Activated B cell treated with CpG ODN at 0.5 μM for 24 hours (primary cell): ENCODE measurements at regions not wholly inside any gene's neighbourhood (a gene's known extent, or its start where the extent isn't known, plus 50 kb on each side); places are given as distances from the start of the nearest gene placed in this dataset.

Source experiments
- ATAC-seq: fragments of 200-7000 bp; cut with Tn5 transposase; one replicate; pipeline ENCODE4 v1.10.0; 2021; ENCODE audit warnings: low read depth, mild to moderate bottlenecking, moderate library complexity
- CTCF ChIA-PET: fragments of 350-600 bp; sonication (Branson Sonifier 250); formaldehyde crosslinking; loops from one replicate; lab custom pipeline; 2021; ENCODE audit warnings: antibody characterized with exemption; lab: Charles Lee
- POLR2A ChIA-PET: fragments of 350-600 bp; sonication (Branson Sonifier 250); formaldehyde crosslinking; loops from one replicate; lab custom pipeline; 2021; ENCODE audit warnings: antibody characterized with exemption; lab: Charles Lee
- DNase-seq: peaks from one replicate; pipeline ENCODE4 v3.0.0; 2022
- H3K27ac Mint-ChIP-seq: one replicate; pipeline ENCODE4 v1.8.0; 2020; ENCODE audit warnings: mixed read lengths
- H3K27me3 Mint-ChIP-seq: one replicate; pipeline ENCODE4 v1.8.0; 2021; ENCODE audit warnings: mixed read lengths
- H3K36me3 Mint-ChIP-seq: one replicate; pipeline ENCODE4 v1.8.0; 2021; ENCODE audit warnings: low read depth, mixed read lengths
- H3K4me1 Mint-ChIP-seq: one replicate; pipeline ENCODE4 v1.8.0; 2021; ENCODE audit warnings: mixed read lengths
- H3K4me3 Mint-ChIP-seq: one replicate; pipeline ENCODE4 v1.8.0; 2020; ENCODE audit warnings: mild to moderate bottlenecking, mixed read lengths
- H3K9me3 Mint-ChIP-seq: one replicate; pipeline ENCODE4 v1.8.0; 2020; ENCODE audit warnings: mixed read lengths
- CTCF ChIP-seq: fragments of 200-600 bp; IDR thresholded peaks from one replicate; pipeline ENCODE4 v1.8.0; 2022; ENCODE audit warnings: antibody characterized with exemption, mild to moderate bottlenecking
- intact Hi-C: fragments of 100-400 bp; cut with micrococcal nuclease; formaldehyde crosslinking; loops from one replicate; pipeline ENCODE4 v1.15.1; 2024

- ChIA-PET CTCF (no interaction called here), POLR2A (no interaction called here)
- H3K9me3 Mint-ChIP-seq: no peaks in the 10 kb centered on the region
Observed at GRCh38 chr16:56115817-56116576, 75.3 kb upstream of the GNAO1 start.

DNA sequence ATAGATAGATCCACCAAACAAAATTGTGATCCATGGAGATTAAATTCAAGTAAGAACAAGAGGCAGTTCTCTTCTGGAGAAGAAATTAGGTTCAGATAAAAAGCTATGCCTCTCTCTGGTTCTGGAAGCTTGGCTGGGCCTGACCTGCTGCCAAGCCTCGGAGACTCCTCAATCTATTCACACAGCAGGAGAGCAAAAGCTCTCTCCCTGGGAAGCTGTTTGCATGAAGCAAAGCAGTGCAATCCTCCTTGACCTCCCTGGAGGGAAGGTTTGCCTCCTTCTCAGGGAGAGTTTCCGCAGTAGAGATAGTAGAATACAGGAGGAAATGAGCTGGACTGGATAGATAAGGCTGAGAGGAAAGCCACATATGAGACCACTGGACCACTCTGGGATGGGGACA lies 78.1 kb upstream of the GNAO1 start:
- H3K27ac Mint-ChIP-seq: no peak overlapping the region
- DNase-seq: no peak
- ChIA-PET CTCF (no interaction called here), POLR2A (no interaction called here)
- no peaks in the 10 kb centered on the region for H3K36me3 Mint-ChIP-seq
- intact Hi-C loops: no loop called here
- no peak overlapping the region for H3K4me3 Mint-ChIP-seq
- peaks cover 8% of the 10 kb centered on the region for H3K27me3 Mint-ChIP-seq
- no peaks in the 10 kb centered on the region for H3K4me1 Mint-ChIP-seq
- H3K9me3 Mint-ChIP-seq: no peaks in the 10 kb centered on the region
- no peak for TF ChIP-seq CTCF
- no peak for ATAC-seq

More at GRCh38 chr16:56115817-56116576, 75.3 kb upstream of the GNAO1 start:
- DNase-seq (no peak), ATAC-seq (no peak)
- no peak for TF ChIP-seq CTCF
- Mint-ChIP-seq H3K27me3 (peaks cover 8% of the 10 kb centered on the region), H3K4me1 (peaks cover 20% of the 10 kb centered on the region), H3K36me3 (no peaks in the 10 kb centered on the region), H3K27ac (no peak overlapping the region), H3K4me3 (no peak overlapping the region)
- intact Hi-C loops: no loop called here

DNA sequence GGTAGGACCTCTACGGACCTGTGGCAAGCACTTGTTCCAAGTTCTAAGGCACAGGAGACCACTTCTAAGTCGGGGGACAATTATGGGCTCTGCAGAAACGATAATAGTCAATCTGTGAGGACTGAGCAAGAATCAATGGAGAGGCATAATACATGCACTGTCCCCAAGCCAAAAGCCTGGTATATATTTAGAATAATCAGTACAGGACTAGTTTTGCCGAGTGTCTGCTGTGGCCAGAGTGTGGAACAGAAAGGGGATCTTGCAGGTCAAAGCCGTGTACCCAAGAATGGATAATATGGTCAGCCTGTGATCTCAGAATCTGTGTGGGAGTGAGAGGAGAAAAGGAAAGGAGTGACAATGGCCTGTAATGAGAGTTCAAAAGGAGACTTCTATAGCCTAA lies 80.2 kb upstream of the GNAO1 start:
- DNase-seq: no peak
- H3K27me3 Mint-ChIP-seq: peaks cover 8% of the 10 kb centered on the region
- TF ChIP-seq CTCF: no peak
- no peak overlapping the region for H3K27ac Mint-ChIP-seq
- ChIA-PET CTCF (no interaction called here), POLR2A (no interaction called here)
- intact Hi-C loops: no loop called here
- H3K9me3 Mint-ChIP-seq: no peaks in the 10 kb centered on the region
- no peaks in the 10 kb centered on the region for H3K36me3 Mint-ChIP-seq
- no peak for ATAC-seq
- H3K4me3 Mint-ChIP-seq: no peak overlapping the region
- H3K4me1 Mint-ChIP-seq: no peaks in the 10 kb centered on the region

DNA sequence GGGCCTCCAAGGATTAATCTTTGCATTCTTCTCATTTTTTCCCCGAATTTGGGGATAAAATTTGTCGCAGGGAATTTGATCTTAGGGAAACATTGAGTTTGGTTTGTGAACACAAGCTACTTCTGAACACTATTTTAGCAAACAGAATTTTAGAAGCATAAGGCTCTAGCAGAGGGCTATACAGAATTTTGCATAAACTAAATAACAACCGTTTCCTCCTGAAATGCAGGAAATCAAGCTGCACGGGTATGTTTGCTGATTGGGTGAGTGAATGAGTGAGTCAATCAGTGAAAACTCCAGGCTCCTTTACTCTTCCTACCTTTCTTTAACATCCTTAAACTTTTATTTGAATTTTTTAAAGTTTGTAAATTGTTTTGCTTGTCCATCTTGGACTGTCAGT lies 81.3 kb upstream of the GNAO1 start:
- H3K4me1 Mint-ChIP-seq: no peaks in the 10 kb centered on the region
- ChIA-PET POLR2A (no interaction called here), CTCF (no interaction called here)
- H3K4me3 Mint-ChIP-seq: no peak overlapping the region
- no peak for ATAC-seq
- H3K27me3 Mint-ChIP-seq: peaks cover 8% of the 10 kb centered on the region
- DNase-seq: no peak
- TF ChIP-seq CTCF: no peak
- H3K36me3 Mint-ChIP-seq: no peaks in the 10 kb centered on the region
- H3K9me3 Mint-ChIP-seq: no peaks in the 10 kb centered on the region
- intact Hi-C loops: no loop called here
- H3K27ac Mint-ChIP-seq: no peak overlapping the region

DNA sequence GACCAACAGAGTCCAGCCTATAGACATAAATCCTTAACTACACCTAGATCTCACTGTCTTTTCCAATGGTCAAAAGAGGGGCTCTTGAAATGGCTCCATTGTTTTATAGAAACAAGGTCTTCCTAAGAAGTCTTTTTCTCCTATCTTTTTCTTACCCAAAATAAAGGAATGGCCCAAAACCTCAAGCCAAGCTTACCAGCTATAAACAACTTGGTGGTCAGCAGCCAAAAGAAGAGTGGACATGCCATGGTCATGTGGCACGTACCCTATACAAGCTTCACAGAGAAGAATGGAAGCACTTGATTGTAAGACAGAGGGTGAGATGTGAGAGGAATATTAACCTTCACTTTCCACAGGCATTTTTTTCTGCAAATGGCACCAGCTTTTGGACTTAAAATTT lies 82.1 kb upstream of the GNAO1 start:
- Mint-ChIP-seq H3K36me3 (no peaks in the 10 kb centered on the region), H3K27me3 (peaks cover 8% of the 10 kb centered on the region), H3K4me1 (no peaks in the 10 kb centered on the region), H3K9me3 (no peaks in the 10 kb centered on the region), H3K4me3 (no peak overlapping the region), H3K27ac (no peak overlapping the region)
- intact Hi-C loops: no loop called here
- DNase-seq (no peak), ATAC-seq (no peak)
- ChIA-PET POLR2A (no interaction called here), CTCF (no interaction called here)
- TF ChIP-seq CTCF: no peak
